ENCODE measurements at regions not wholly inside any gene's neighbourhood (a gene's known extent, or its start where the extent isn't known, plus 50 kb on each side); places are given as distances from the start of the nearest gene placed in this dataset.

DNA sequence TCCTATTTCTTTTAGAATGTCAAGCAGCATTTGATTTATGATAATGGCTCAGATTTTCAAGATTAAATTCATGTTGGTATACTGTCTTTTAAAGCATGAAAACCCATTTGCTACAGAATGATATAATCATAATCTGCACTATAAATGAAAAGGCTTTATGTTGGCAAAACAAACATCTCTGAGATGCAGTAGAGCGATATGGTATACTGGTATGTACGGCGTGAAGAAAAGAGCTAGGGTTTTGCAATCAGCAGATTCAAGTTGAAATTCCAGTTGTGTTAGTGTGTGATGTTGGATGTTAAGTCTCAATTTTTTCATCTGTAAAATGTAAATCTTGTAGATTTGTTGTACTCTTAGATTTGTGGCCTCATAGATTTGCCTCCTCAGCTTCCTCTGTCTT lies 53.2 kb upstream of the DYRK2 start:
- no peaks in the 10 kb centered on the region for H3K4me1 ChIP-seq
- H3K27me3 ChIP-seq = no peaks in the 10 kb centered on the region
- H3K27ac ChIP-seq = no peak overlapping the region
- no peak overlapping the region for H3K4me3 ChIP-seq
- DNase-seq (ENCODE audit: low spot score in 2 of 2) = no peak
- no peaks in the 10 kb centered on the region for H3K36me3 ChIP-seq
- TF ChIP-seq, protein P1, sequence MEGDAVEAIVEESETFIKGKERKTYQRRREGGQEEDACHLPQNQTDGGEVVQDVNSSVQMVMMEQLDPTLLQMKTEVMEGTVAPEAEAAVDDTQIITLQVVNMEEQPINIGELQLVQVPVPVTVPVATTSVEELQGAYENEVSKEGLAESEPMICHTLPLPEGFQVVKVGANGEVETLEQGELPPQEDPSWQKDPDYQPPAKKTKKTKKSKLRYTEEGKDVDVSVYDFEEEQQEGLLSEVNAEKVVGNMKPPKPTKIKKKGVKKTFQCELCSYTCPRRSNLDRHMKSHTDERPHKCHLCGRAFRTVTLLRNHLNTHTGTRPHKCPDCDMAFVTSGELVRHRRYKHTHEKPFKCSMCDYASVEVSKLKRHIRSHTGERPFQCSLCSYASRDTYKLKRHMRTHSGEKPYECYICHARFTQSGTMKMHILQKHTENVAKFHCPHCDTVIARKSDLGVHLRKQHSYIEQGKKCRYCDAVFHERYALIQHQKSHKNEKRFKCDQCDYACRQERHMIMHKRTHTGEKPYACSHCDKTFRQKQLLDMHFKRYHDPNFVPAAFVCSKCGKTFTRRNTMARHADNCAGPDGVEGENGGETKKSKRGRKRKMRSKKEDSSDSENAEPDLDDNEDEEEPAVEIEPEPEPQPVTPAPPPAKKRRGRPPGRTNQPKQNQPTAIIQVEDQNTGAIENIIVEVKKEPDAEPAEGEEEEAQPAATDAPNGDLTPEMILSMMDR (IDR thresholded peaks at IDR 0.05) = no peak
- H3K9me3 ChIP-seq = no peaks in the 10 kb centered on the region
- intact Hi-C loops (cut with DNase I) = no loop called here

DNA sequence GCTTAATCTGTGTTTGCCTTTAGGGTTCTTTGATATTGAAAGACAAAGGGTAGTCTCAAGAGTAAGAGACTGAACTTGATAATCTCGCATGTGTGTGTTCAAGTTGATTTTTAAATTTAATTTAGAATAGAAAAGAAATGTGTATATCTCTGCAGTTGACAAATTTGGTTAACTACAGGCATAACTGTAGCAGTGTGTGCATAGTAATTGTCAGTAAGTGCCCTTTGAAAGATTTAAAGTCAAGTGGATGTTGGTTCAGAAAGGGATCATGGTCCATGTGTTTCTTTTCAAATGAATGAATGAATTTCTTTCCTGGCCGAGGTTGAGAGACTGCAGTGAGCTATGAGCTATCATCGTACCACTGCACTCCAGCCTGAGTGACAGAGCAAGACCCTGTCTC lies 49.9 kb upstream of the DYRK2 start:
- intact Hi-C loops (cut with DNase I) = no loop called here
- H3K27ac ChIP-seq = no peak overlapping the region

More for the DNA sequence above, 49.9 kb upstream of the DYRK2 start:
- Histone ChIP-seq H3K27me3 (no peaks in the 10 kb centered on the region), H3K9me3 (no peaks in the 10 kb centered on the region), H3K36me3 (no peaks in the 10 kb centered on the region), H3K4me3 (no peak overlapping the region), H3K4me1 (no peaks in the 10 kb centered on the region)
- DNase-seq (ENCODE audit: low spot score in 2 of 2) = no peak
- TF ChIP-seq, protein P1 (IDR thresholded peaks at IDR 0.05) = no peak
